ENCODE measurements at regions not wholly inside any gene's neighbourhood (a gene's known extent, or its start where the extent isn't known, plus 50 kb on each side); places are given as distances from the start of the nearest gene placed in this dataset.

- FAIRE-seq, result no peak
- no peaks in the 10 kb centered on the region for H3K27me3 ChIP-seq (replicated peaks in 1 of 2; ENCODE audit: control insufficient read depth in 2 of 2, insufficient read depth in 2 of 2, low read length in 1 of 2)
- H2AFZ ChIP-seq (ENCODE audit: control insufficient read depth, low read depth, low read length), result no peak overlapping the region
- WGBS (ENCODE audit: insufficient coverage, insufficient replicate concordance, low lambda C conversion rate, missing lambda C conversion rate), result 56% methylated on average over 1 of the region's 1 CpG
- ChIA-PET CTCF (no interaction called here), SMC1A (ENCODE audit: uncharacterized antibody, unreplicated experiment) (interaction anchor here (0.5 to 0.6 kb wide), 2 partner anchors 393 to 550 kb away, joined by 3 to 4 read pairs; no protein-coding TSS in a partner anchor), POLR2A (no interaction called here), RAD21 (ENCODE audit: unreplicated experiment) (no interaction called here)
- H3K9me3 ChIP-seq (replicated peaks; ENCODE audit: control insufficient read depth, insufficient read depth, low read length), result no peaks in the 10 kb centered on the region
- no peaks in the 10 kb centered on the region for H3K36me3 ChIP-seq (ENCODE audit: control insufficient read depth in 2 of 2, insufficient read depth in 2 of 2, low read length in 1 of 2)
- no peaks in the 10 kb centered on the region for H4K20me1 ChIP-seq (ENCODE audit: control insufficient read depth, insufficient read depth)
- in situ Hi-C loops (cut with MboI) (no loop called here), intact Hi-C loops (cut with micrococcal nuclease; ENCODE audit: unreplicated experiment) (no loop called here)
- H3K4me2 ChIP-seq (ENCODE audit: control insufficient read depth, insufficient read depth), result no peak overlapping the region
- DNase-seq (ENCODE audit: low read depth, low spot score), result no peak
- no peak overlapping the region for H3K4me3 ChIP-seq
- TF ChIP-seq GATAD2B (conservative IDR thresholded peaks at IDR 0.05; ENCODE audit: low read depth) (no peak), SRF (IDR thresholded peaks at IDR 0.05; ENCODE audit: low read depth in 2 of 2, low read length in 2 of 2) (no peak), ZNF274 (IDR thresholded peaks at IDR 0.05; ENCODE audit: insufficient read depth, insufficient read length) (no peak), HSF1 (IDR thresholded peaks at IDR 0.05; ENCODE audit: low read depth, low read length) (no peak), TARDBP (IDR thresholded peaks at IDR 0.05; ENCODE audit: borderline replicate concordance) (no peak), CREM (IDR thresholded peaks at IDR 0.05; ENCODE audit: low read depth) (no peak), USF1 (IDR thresholded peaks at IDR 0.05; ENCODE audit: borderline replicate concordance, extremely low read length, insufficient read depth, low read depth, low read length) (no peak), SMC3 (IDR thresholded peaks at IDR 0.05; ENCODE audit: borderline replicate concordance, low read length) (no peak), BRCA1 (IDR thresholded peaks at IDR 0.05; ENCODE audit: low read depth, low read length) (no peak), ZNF207 (IDR thresholded peaks at IDR 0.05; ENCODE audit: borderline replicate concordance) (no peak), ZNF384 (IDR thresholded peaks at IDR 0.05; ENCODE audit: borderline replicate concordance, low read depth, low read length) (no peak), IKZF1 (conservative IDR thresholded peaks at IDR 0.05) (no peak), RBBP5 (conservative IDR thresholded peaks at IDR 0.05) (no peak), NR2C1 (IDR thresholded peaks at IDR 0.05) (no peak)
- TF ChIP-seq, protein P1, sequence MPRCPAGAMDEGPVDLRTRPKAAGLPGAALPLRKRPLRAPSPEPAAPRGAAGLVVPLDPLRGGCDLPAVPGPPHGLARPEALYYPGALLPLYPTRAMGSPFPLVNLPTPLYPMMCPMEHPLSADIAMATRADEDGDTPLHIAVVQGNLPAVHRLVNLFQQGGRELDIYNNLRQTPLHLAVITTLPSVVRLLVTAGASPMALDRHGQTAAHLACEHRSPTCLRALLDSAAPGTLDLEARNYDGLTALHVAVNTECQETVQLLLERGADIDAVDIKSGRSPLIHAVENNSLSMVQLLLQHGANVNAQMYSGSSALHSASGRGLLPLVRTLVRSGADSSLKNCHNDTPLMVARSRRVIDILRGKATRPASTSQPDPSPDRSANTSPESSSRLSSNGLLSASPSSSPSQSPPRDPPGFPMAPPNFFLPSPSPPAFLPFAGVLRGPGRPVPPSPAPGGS (IDR thresholded peaks at IDR 0.05; ENCODE audit: borderline replicate concordance, insufficient read depth, low read depth, low read length, poor library complexity, severe bottlenecking), result no peak
- TF ChIP-seq, protein P2, sequence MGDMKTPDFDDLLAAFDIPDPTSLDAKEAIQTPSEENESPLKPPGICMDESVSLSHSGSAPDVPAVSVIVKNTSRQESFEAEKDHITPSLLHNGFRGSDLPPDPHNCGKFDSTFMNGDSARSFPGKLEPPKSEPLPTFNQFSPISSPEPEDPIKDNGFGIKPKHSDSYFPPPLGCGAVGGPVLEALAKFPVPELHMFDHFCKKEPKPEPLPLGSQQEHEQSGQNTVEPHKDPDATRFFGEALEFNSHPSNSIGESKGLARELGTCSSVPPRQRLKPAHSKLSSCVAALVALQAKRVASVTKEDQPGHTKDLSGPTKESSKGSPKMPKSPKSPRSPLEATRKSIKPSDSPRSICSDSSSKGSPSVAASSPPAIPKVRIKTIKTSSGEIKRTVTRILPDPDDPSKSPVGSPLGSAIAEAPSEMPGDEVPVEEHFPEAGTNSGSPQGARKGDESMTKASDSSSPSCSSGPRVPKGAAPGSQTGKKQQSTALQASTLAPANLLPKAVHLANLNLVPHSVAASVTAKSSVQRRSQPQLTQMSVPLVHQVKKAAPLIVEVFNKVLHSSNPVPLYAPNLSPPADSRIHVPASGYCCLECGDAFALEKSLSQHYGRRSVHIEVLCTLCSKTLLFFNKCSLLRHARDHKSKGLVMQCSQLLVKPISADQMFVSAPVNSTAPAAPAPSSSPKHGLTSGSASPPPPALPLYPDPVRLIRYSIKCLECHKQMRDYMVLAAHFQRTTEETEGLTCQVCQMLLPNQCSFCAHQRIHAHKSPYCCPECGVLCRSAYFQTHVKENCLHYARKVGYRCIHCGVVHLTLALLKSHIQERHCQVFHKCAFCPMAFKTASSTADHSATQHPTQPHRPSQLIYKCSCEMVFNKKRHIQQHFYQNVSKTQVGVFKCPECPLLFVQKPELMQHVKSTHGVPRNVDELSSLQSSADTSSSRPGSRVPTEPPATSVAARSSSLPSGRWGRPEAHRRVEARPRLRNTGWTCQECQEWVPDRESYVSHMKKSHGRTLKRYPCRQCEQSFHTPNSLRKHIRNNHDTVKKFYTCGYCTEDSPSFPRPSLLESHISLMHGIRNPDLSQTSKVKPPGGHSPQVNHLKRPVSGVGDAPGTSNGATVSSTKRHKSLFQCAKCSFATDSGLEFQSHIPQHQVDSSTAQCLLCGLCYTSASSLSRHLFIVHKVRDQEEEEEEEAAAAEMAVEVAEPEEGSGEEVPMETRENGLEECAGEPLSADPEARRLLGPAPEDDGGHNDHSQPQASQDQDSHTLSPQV (IDR thresholded peaks at IDR 0.05), result no peak
- no TSS peak for BruUV-seq (replicated peaks)
- no peak overlapping the region for H3K27ac ChIP-seq (ENCODE audit: control insufficient read depth, insufficient read depth)
- H3K9ac ChIP-seq (ENCODE audit: control insufficient read depth, insufficient read depth, low read length), result no peak overlapping the region
- no peaks in the 10 kb centered on the region for H3K79me2 ChIP-seq (ENCODE audit: control insufficient read depth, insufficient read depth, low read length)
- no peak for ATAC-seq
- no peaks in the 10 kb centered on the region for H3K4me1 ChIP-seq (ENCODE audit: control insufficient read depth, insufficient read depth, low read length)
Observed at GRCh38 chr2:13901526-13901925, 731.0 kb upstream of the LRATD1 start.
